Psoas muscle (tissue), 7 donors: ENCODE measurements at regions not wholly inside any gene's neighbourhood (a gene's known extent, or its start where the extent isn't known, plus 50 kb on each side); places are given as distances from the start of the nearest gene placed in this dataset.

Source experiments
- ATAC-seq, 4 donors: fragments of 200-7000 bp; cut with Tn5 transposase; one replicate each; pipeline ENCODE4 v1.9.1; 2020; ENCODE audit warnings: moderate library complexity in 3 of 4, mild to moderate bottlenecking in 2 of 4
- DNase-seq, 2 donors: peaks; one replicate each; pipeline ENCODE4 v3.0.0-alpha.2; 2020
- H3K27ac ChIP-seq: fragments of 200-600 bp; one replicate; pipeline ENCODE4 v1.8.0; 2022
- H3K27me3 ChIP-seq, 3 donors: fragments of 200-600 bp in 1 of 3; one replicate each; pipeline versions ENCODE4 v1.6.1 to v1.8.0; 2013 to 2022; ENCODE audit warnings: low read length in 2 of 3, mild to moderate bottlenecking in 2 of 3, moderate library complexity in 1 of 3; ENCODE audit not compliant: insufficient read depth in 3 of 3
- H3K36me3 ChIP-seq, 2 donors: fragments of 200-600 bp in 1 of 2; one replicate each; pipeline versions ENCODE4 v1.6.1 to v1.8.0; 2013 to 2022; ENCODE audit warnings: low read depth in 1 of 2, mild to moderate bottlenecking in 1 of 2, moderate library complexity in 1 of 2; ENCODE audit not compliant: insufficient read depth in 1 of 2
- H3K4me1 ChIP-seq: fragments of 200-600 bp; one replicate; pipeline ENCODE4 v1.8.0; 2022
- H3K4me3 ChIP-seq: fragments of 200-600 bp; one replicate; pipeline ENCODE4 v1.8.0; 2022; ENCODE audit warnings: mild to moderate bottlenecking
- H3K9me3 ChIP-seq: fragments of 200-600 bp; one replicate; pipeline ENCODE4 v1.8.0; 2022
- CTCF ChIP-seq: fragments of 200-600 bp; IDR thresholded peaks from one replicate; pipeline ENCODE4 v1.8.0; 2022; ENCODE audit warnings: antibody characterized with exemption
- WGBS, 3 donors: extraction: QIAGEN DNeasy Blood & Tissue Kit; methylation state at CpG; one replicate each; pipeline versions ENCODE4 v1.1.6 to v1.1.7; 2013; 5-methylcytosine and 5-hydroxymethylcytosine counted together
- intact Hi-C, 2 donors: fragments of 100-400 bp; cut with DNase I; formaldehyde crosslinking; loops; one replicate each; pipeline versions ENCODE4 v1.11.0 to v1.14.2; 2022
- donor health status: healthy with polysubstance abuse.
- donor health status: DM: no; HTN: no; CAD: no; lungs with moderate emphysema.
- donor health status: Bipolar disorder and iron deficiency.
- donor health status: healthy.
- donor health status: DM: yes; HTN: yes; CAD: no.
- donor health status: DM: no; HTN: no; CAD: no.
- donor health status: DM: yes; HTN: yes; CAD: no.

DNA sequence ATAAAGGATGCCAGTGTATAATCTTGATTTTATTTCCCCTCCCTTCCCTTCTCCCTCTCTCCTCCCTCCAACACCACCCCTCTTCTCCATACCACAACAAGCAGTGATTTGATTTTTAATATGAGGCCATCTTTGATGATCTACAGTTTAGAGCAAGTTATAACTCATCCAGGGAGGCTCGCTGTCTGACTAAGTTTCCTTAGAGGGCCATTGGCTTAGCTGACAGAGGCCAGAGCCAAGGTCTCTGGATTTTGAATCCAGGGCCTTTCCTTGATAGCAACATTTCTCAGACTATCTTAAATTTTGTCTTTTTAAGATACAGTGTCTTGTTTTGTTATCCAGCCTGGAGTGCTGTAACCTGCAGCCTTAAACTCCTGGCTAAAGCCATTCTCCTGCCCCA is 431.0 kb upstream of the USP24 start:
- intact Hi-C loops = no loop called here
- no peak for ATAC-seq
- WGBS, 3 donors = 89 to 94% (median 91%) methylated on average over 1 of the region's 1 CpG

GRCh38 chr1:55645270-55645669 is 430.1 kb upstream of the USP24 start:
- no peak for DNase-seq
- ATAC-seq = no peak
- no peak for TF ChIP-seq CTCF
- Histone ChIP-seq H3K4me3 (no peak overlapping the region), H3K4me1 (peaks cover 8% of the 10 kb centered on the region), H3K27me3 (no peaks in the 10 kb centered on the region), H3K36me3 (no peaks in the 10 kb centered on the region), H3K27ac (no peak overlapping the region), H3K9me3 (no peaks in the 10 kb centered on the region)
- intact Hi-C loops = no loop called here
- 97% methylated on average over 5 of the region's 5 CpGs for WGBS, 3 donors

More for the DNA sequence above, 431.0 kb upstream of the USP24 start:
- Histone ChIP-seq H3K27me3 (no peaks in the 10 kb centered on the region), H3K4me3 (no peak overlapping the region), H3K27ac (no peak overlapping the region), H3K36me3 (no peaks in the 10 kb centered on the region), H3K4me1 (peaks cover 7% of the 10 kb centered on the region), H3K9me3 (no peaks in the 10 kb centered on the region)
- TF ChIP-seq CTCF = no peak
- no peak for DNase-seq

- no peak for ATAC-seq
- no peak for TF ChIP-seq CTCF
- H3K36me3 ChIP-seq = no peaks in the 10 kb centered on the region
- 74 to 86% (median 82%) methylated on average over 1 of the region's 1 CpG for WGBS, 3 donors
- H3K9me3 ChIP-seq = no peaks in the 10 kb centered on the region
- intact Hi-C loops = no loop called here
- no peak overlapping the region for H3K4me3 ChIP-seq
- no peak for DNase-seq
- H3K4me1 ChIP-seq = peaks cover 8% of the 10 kb centered on the region
- no peak overlapping the region for H3K27ac ChIP-seq
- H3K27me3 ChIP-seq = no peaks in the 10 kb centered on the region
Measured at GRCh38 chr1:55641947-55642346, 426.8 kb upstream of the USP24 start.

DNA sequence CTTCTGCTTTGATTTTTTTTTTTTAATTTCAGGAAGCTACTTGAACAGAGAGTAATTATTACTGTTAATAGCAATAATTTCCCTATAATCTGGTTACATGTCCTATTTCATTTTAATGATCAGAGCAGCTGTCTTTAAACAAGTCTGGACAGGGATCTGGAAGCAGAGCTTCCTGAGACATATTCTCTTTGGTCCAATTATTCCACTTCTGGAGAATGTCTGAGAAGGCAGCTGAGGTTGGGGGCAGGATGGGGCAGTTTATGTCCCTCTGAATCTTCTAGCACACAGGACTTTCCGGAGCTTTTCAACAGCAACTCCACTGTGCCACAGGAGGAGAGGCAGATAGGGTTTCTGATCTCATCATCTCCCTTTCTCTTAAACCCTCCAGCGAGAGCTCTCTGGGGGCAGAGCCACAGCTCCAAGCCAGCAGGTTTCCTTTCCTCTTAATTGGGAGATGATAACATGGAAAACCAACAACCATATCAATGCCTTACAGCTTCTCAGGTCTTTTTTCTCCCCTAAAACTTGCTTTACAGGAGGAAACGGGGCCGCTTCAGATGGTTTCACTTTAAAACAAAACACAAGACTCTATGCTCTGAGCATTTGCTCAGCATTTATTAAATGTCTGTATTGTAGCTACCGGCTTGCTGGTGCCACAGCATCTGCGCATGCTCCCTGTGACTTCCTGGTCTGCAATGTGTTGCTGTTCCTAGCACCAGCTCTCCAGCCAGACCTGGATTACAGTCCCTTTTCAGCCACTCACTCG is 425.7 kb upstream of the USP24 start:
- ATAC-seq = peak in 3 of 4 donors; percentile 57 to 75 (median 63)
- DNase-seq = peak; percentile 69 to 83
- intact Hi-C loops = no loop called here
- WGBS, 3 donors = 9 to 48% (median 13%) methylated on average over 7 of the region's 7 CpGs
- peak overlapping the region; percentile 50 for H3K4me3 ChIP-seq
- H3K36me3 ChIP-seq = no peaks in the 10 kb centered on the region
- peak overlapping the region; percentile 27 for H3K27ac ChIP-seq
- TF ChIP-seq CTCF = no peak
- H3K4me1 ChIP-seq = peaks cover 8% of the 10 kb centered on the region
- no peaks in the 10 kb centered on the region for H3K9me3 ChIP-seq
- H3K27me3 ChIP-seq = no peaks in the 10 kb centered on the region

DNA sequence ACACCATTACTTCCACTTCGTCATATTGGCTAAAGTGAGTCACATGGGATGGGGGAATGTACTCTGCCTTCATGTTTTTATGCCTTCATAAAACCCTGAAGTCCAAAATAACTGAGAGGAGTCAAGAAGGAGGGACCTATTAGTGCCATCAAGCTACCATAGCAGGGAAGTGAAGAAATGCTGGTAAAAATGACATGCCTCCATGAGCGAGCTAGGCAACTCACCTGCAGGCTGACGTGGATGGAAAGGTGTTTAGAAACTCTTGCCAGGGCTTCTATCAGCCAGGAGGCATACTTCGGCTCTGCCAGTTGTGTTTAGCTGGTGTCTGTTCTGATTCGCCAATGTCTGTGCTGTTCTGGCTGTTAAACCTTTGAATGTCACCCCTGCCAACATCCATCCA is 424.4 kb upstream of the USP24 start:
- peaks cover 8% of the 10 kb centered on the region for H3K4me1 ChIP-seq
- no peak overlapping the region for H3K27ac ChIP-seq
- intact Hi-C loops = no loop called here
- DNase-seq = no peak
- H3K9me3 ChIP-seq = no peaks in the 10 kb centered on the region
- WGBS, 3 donors = 95 to 98% (median 97%) methylated on average over 5 of the region's 5 CpGs
- no peaks in the 10 kb centered on the region for H3K27me3 ChIP-seq
- ATAC-seq = no peak
- no peaks in the 10 kb centered on the region for H3K36me3 ChIP-seq
- no peak for TF ChIP-seq CTCF
- H3K4me3 ChIP-seq = no peak overlapping the region
